ENCODE measurements at regions not wholly inside any gene's neighbourhood (a gene's known extent, or its start where the extent isn't known, plus 50 kb on each side); places are given as distances from the start of the nearest gene placed in this dataset.

DNA sequence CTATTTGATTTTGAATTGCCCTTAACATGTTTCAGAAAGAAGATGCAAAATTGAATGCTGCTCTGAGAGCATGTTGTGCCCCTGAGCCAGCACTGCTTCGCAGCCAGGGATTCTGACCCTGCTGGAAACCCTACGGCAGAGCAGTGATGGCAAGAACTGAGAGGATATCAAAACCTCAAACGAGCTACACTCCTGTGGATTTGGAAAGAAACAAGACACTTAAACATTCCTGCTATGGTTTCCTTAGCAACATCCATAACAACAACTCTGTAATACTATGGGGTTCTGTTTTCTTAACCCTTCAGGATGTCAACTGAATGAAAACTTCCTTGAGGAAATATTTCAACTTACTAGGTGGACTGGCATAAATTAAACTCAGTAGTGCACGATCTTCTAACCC is 649.1 kb downstream of the NYAP2 start:
- Histone ChIP-seq H3K4me3 (ENCODE audit: low read length) (no peak overlapping the region), H3K9ac (ENCODE audit: low read length) (no peak overlapping the region), H3K9me3 (ENCODE audit: control insufficient read depth, low read length) (no peaks in the 10 kb centered on the region), H3K36me3 (ENCODE audit: control insufficient read depth, insufficient read depth, low read length, severe bottlenecking) (no peaks in the 10 kb centered on the region), H3K4me1 (ENCODE audit: control insufficient read depth, insufficient read depth, low read length) (no peaks in the 10 kb centered on the region), H3K27me3 (replicated peaks; ENCODE audit: control insufficient read depth, insufficient read depth, low read length) (no peaks in the 10 kb centered on the region)
- DNase-seq (ENCODE audit: low read depth), result peak; percentile 79

DNA sequence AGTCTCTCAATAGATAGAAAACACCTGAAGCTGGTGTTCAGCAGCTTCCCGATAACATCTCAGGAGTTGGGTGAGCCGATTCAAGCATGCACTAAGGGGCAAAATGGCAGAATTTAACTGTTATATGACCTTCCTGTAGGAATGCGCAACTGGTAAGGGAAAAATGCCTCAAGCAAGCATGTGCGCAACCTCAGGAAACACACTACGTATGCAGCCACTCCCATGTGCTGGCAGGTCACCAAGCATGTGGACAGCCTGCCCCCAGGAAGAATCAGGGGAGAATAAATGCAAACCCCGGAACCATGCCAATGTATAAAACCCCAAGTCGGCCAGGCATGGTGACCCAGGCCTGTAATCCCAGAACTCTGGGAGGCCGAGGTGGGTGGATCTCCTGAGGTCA is 645.6 kb downstream of the NYAP2 start:
- Histone ChIP-seq H3K9ac (ENCODE audit: low read length) (no peak overlapping the region), H3K36me3 (ENCODE audit: control insufficient read depth, insufficient read depth, low read length, severe bottlenecking) (no peaks in the 10 kb centered on the region), H3K9me3 (ENCODE audit: control insufficient read depth, low read length) (no peaks in the 10 kb centered on the region), H3K4me3 (ENCODE audit: low read length) (no peak overlapping the region), H3K4me1 (ENCODE audit: control insufficient read depth, insufficient read depth, low read length) (peaks cover 4% of the 10 kb centered on the region), H3K27me3 (replicated peaks; ENCODE audit: control insufficient read depth, insufficient read depth, low read length) (no peaks in the 10 kb centered on the region)
- no peak for DNase-seq (ENCODE audit: low read depth)

DNA sequence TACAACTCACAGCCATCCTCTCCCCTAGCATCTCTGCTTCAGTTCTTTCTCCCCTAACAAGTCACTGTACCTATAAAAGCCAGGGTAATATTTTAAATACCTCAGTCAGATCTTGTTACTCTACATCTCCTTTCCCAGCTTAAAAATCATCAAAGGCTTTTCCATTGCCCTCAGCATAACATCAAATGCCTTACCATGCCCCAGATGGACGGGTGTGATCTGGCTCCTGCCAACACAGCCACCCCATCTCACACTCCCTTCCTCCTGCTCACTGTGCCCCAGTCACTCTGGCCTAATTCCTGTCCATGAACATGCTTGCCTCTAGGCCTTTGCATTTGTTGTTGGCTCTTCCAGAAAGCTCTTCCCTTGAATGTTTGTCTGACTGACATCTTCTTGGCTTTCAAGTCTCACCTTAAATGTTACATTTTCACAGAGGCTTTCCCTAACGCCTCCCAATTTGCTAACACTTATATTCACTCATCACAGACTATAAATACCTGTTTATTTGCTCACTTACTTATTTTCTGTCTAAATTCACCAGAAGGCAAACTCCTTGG is 640.9 kb downstream of the NYAP2 start:
- no peak overlapping the region for H3K4me3 ChIP-seq (ENCODE audit: low read length)
- no peak for DNase-seq (ENCODE audit: low read depth)
- no peaks in the 10 kb centered on the region for H3K9me3 ChIP-seq (ENCODE audit: control insufficient read depth, low read length)
- no peaks in the 10 kb centered on the region for H3K36me3 ChIP-seq (ENCODE audit: control insufficient read depth, insufficient read depth, low read length, severe bottlenecking)
- H3K9ac ChIP-seq (ENCODE audit: low read length), result no peak overlapping the region
- H3K4me1 ChIP-seq (ENCODE audit: control insufficient read depth, insufficient read depth, low read length), result peaks cover 4% of the 10 kb centered on the region
- no peaks in the 10 kb centered on the region for H3K27me3 ChIP-seq (replicated peaks; ENCODE audit: control insufficient read depth, insufficient read depth, low read length)

DNA sequence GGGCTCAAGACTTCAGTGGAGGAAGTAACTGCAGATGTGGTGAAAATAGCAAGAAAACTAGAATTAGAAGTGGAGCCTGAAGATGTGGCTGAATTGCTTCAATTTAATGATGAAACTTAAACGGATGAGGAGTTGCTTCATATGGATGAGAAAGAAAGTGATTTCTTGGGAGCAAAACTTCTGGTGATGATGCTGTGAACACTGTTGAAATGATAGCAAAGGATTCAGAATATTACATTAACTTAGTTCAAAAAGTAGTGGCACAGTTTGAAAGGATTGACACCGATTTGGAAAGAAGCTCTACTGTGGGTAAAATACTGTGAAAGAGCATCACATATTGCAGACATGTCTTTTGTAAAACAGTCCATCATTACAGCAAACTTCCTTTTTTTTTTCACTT is 638.0 kb downstream of the NYAP2 start:
- Histone ChIP-seq H3K36me3 (ENCODE audit: control insufficient read depth, insufficient read depth, low read length, severe bottlenecking) (no peaks in the 10 kb centered on the region), H3K9ac (ENCODE audit: low read length) (no peak overlapping the region)

DNA sequence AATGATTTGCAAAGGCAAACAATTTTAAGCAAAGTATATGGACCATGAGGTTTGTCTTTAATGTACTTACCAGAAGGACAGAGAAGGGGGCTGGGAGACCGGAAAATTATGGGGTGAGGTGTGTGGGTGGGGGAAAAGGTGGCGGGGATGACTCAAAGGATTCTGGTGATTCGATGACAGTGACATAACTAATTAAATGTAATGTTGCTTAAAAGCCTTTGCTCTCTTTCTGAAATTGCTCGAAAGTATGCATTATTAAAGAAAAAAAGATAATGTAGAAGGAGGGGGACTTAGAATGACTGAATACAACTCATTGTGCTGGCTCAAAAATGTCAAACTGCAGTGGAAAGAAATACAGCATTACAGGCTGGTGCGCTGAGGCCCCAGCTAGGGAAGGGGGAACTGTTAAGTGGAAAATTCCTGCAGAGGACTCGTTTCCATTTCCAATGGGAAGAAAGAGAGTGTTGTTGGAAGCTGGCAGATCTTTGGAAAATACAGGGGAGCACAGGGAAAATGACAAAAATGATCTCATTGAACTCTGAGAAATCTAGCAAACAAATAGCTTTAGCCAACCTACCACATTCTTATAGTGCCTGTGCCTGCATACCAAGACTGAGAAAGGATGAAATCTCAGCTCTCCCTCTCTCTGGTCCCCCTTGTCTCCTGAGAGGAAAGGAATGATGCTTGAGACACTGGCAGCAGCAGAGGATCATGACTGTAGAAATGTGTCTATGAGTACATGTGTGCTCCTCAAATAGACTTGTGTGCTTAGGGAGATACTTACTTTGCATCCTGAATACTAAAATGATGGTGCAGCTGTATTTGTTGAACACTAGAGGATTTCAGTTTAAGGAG is 632.4 kb downstream of the NYAP2 start:
- Histone ChIP-seq H3K4me1 (ENCODE audit: control insufficient read depth, insufficient read depth, low read length) (peaks cover 11% of the 10 kb centered on the region), H3K27me3 (replicated peaks; ENCODE audit: control insufficient read depth, insufficient read depth, low read length) (no peaks in the 10 kb centered on the region), H3K9me3 (ENCODE audit: control insufficient read depth, low read length) (no peaks in the 10 kb centered on the region), H3K9ac (ENCODE audit: low read length) (peak overlapping the region; percentile 59), H3K36me3 (ENCODE audit: control insufficient read depth, insufficient read depth, low read length, severe bottlenecking) (no peaks in the 10 kb centered on the region), H3K4me3 (ENCODE audit: low read length) (peak overlapping the region; percentile 80)
- DNase-seq (ENCODE audit: low read depth), result peak; percentile 65

More for the DNA sequence above, 638.0 kb downstream of the NYAP2 start:
- Histone ChIP-seq H3K4me3 (ENCODE audit: low read length) (no peak overlapping the region), H3K27me3 (replicated peaks; ENCODE audit: control insufficient read depth, insufficient read depth, low read length) (no peaks in the 10 kb centered on the region), H3K4me1 (ENCODE audit: control insufficient read depth, insufficient read depth, low read length) (peaks cover 4% of the 10 kb centered on the region), H3K9me3 (ENCODE audit: control insufficient read depth, low read length) (no peaks in the 10 kb centered on the region)
- no peak for DNase-seq (ENCODE audit: low read depth)

DNA sequence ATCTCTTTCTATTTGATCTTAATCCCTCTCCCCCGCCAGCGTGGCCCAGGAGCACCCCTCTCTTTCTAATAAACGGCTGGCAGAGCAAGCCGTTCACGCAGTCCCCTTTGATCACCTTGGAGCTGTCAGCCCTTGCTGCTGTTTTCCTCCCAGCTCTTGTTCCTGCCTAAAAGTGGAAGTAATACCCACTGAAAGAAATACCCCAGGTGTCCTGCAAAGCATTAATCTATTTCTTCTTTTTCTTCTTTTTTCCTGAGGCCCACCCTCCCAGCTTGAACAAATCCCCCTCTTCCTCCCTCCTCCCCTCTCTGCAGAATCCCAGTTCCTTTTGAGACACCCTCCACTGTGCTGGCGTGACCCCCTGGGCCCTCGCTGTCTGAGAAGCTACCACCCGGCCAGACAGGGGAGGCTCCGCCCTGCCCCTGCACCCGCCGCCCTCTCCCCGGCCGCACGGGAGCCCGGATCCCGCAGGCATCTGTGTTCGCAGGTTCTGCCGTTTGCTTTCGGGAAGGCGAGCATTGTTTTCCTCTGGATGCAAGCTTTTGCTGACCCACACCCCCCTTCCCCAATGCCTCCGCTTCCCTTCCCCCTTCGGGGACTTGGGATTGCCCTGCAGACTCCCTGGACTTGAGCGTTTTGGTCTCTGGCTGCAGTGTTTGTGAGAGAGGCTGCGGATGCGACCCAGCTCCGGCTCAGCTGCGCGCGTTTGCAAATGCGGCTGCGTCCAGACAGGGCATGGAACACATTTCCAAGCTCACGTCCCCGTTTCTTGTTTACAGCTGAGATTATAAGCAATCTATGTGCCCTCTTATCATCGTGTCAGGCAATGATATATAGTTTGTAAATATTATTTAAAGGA is 631.5 kb downstream of the NYAP2 start:
- Histone ChIP-seq H3K4me3 (ENCODE audit: low read length) (peak overlapping the region; percentile 80), H3K36me3 (ENCODE audit: control insufficient read depth, insufficient read depth, low read length, severe bottlenecking) (no peaks in the 10 kb centered on the region), H3K9me3 (ENCODE audit: control insufficient read depth, low read length) (no peaks in the 10 kb centered on the region), H3K4me1 (ENCODE audit: control insufficient read depth, insufficient read depth, low read length) (peaks cover 11% of the 10 kb centered on the region), H3K27me3 (replicated peaks; ENCODE audit: control insufficient read depth, insufficient read depth, low read length) (no peaks in the 10 kb centered on the region), H3K9ac (ENCODE audit: low read length) (peak overlapping the region; percentile 59)
- peak; percentile 73 for DNase-seq (ENCODE audit: low read depth)

DNA sequence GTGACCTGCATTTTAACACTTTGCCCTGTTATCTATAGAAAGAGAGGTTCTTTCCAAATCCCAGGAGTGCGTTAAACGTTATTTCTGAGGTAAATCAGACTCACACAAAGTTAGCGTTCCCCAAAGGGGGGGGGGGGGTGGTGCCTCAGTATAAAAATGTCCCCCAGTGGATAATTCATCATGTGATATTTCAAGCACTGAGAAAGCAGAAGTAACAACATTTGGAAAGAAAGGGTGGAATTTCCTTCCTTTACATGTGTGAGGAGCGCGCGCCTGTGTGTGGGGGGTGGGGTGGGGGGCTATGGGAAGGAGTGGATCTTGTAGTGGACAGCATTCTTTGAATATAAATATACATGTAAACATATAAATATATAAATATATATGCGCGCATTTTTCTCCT is 630.9 kb downstream of the NYAP2 start:
- Histone ChIP-seq H3K9ac (ENCODE audit: low read length) (no peak overlapping the region), H3K27me3 (replicated peaks; ENCODE audit: control insufficient read depth, insufficient read depth, low read length) (no peaks in the 10 kb centered on the region), H3K9me3 (ENCODE audit: control insufficient read depth, low read length) (no peaks in the 10 kb centered on the region), H3K36me3 (ENCODE audit: control insufficient read depth, insufficient read depth, low read length, severe bottlenecking) (no peaks in the 10 kb centered on the region), H3K4me1 (ENCODE audit: control insufficient read depth, insufficient read depth, low read length) (peaks cover 11% of the 10 kb centered on the region), H3K4me3 (ENCODE audit: low read length) (no peak overlapping the region)
- DNase-seq (ENCODE audit: low read depth), result no peak

DNA sequence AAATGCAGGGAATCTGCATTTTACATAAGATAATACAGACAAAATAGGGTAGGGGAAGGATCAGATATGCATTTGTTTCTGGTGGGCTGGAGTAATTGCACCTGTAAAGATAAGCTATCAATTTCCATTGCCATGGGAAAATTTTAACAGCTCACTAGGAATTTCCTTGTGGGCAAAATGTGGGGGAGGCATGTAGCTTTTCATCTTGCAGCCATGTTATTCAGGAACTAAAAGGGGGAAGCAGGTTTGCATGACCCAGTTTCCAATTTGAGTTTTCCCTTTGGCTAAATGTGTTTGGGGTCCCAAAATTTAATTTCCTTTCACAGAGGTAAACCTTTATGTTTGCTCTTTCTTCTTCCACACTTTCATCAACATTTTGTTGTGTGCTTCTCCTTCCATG is 624.4 kb downstream of the NYAP2 start:
- H3K4me3 ChIP-seq (ENCODE audit: low read length), result no peak overlapping the region
- no peaks in the 10 kb centered on the region for H3K9me3 ChIP-seq (ENCODE audit: control insufficient read depth, low read length)
- H3K4me1 ChIP-seq (ENCODE audit: control insufficient read depth, insufficient read depth, low read length), result no peaks in the 10 kb centered on the region
- no peak for DNase-seq (ENCODE audit: low read depth)
- no peaks in the 10 kb centered on the region for H3K36me3 ChIP-seq (ENCODE audit: control insufficient read depth, insufficient read depth, low read length, severe bottlenecking)
- H3K9ac ChIP-seq (ENCODE audit: low read length), result no peak overlapping the region
- H3K27me3 ChIP-seq (replicated peaks; ENCODE audit: control insufficient read depth, insufficient read depth, low read length), result no peaks in the 10 kb centered on the region

DNA sequence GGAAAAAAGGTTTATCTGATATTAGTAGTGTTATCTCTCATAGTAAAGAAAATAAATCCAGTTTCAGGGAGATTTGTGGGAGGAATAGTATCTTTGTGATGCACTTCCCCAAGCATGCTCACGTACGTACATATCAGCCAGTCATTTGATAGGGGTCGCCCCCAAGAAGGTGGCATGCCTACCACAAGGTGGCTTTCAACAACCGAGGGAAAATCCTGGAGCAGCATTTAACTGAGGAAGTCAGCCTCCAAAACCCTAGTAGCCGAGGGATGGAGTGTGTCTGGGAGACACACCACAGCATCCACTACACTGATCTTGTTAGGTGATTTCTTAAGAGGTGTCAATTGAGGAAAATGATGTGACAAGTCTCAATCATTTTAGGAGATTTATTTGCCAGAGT is 623.9 kb downstream of the NYAP2 start:
- DNase-seq (ENCODE audit: low read depth), result no peak
- no peaks in the 10 kb centered on the region for H3K27me3 ChIP-seq (replicated peaks; ENCODE audit: control insufficient read depth, insufficient read depth, low read length)
- no peak overlapping the region for H3K9ac ChIP-seq (ENCODE audit: low read length)
- no peaks in the 10 kb centered on the region for H3K36me3 ChIP-seq (ENCODE audit: control insufficient read depth, insufficient read depth, low read length, severe bottlenecking)
- H3K4me1 ChIP-seq (ENCODE audit: control insufficient read depth, insufficient read depth, low read length), result no peaks in the 10 kb centered on the region
- H3K4me3 ChIP-seq (ENCODE audit: low read length), result no peak overlapping the region
- H3K9me3 ChIP-seq (ENCODE audit: control insufficient read depth, low read length), result peaks cover under 1% of the 10 kb centered on the region

DNA sequence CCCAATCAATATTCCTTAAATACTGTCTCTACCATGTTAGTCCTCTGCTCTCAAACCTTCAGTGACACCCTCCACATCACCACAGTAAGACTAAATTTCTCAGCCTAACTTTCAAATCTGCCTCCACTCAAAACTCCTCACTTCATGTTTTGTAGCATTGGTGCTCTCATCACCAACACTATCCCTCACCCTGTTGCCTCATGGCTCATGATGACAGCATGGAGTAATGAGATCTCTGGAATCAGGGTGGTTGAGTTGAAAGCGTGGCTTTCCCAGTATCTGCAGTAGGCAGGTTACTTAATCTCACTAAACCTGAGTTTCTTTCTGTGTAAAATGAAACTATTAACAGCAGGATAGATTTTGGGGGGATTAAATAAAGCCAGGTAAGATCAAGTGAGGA is 621.4 kb downstream of the NYAP2 start:
- Histone ChIP-seq H3K27me3 (replicated peaks; ENCODE audit: control insufficient read depth, insufficient read depth, low read length) (no peaks in the 10 kb centered on the region), H3K4me1 (ENCODE audit: control insufficient read depth, insufficient read depth, low read length) (no peaks in the 10 kb centered on the region), H3K9ac (ENCODE audit: low read length) (no peak overlapping the region), H3K9me3 (ENCODE audit: control insufficient read depth, low read length) (peaks cover 4% of the 10 kb centered on the region), H3K36me3 (ENCODE audit: control insufficient read depth, insufficient read depth, low read length, severe bottlenecking) (no peaks in the 10 kb centered on the region), H3K4me3 (ENCODE audit: low read length) (no peak overlapping the region)
- no peak for DNase-seq (ENCODE audit: low read depth)

DNA sequence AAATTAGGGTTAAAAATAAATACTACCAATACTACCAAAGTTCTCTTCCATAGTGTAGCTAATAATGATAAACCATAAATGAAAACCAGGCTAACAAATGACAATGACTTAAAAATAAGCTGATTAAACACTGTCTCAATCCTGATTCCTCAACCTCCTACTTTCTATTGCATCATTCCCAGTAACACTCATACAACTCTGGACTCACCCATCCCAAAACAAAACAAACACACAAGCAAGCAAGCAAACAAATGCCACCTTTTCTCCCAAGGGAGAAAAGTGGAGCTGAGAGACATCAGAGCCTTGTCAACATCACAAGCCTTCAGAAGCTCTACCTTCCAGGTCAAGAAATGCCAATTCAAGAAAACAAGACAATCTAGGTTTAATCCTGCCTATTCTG is 620.7 kb downstream of the NYAP2 start:
- Histone ChIP-seq H3K36me3 (ENCODE audit: control insufficient read depth, insufficient read depth, low read length, severe bottlenecking) (no peaks in the 10 kb centered on the region), H3K27me3 (replicated peaks; ENCODE audit: control insufficient read depth, insufficient read depth, low read length) (no peaks in the 10 kb centered on the region), H3K9ac (ENCODE audit: low read length) (no peak overlapping the region), H3K9me3 (ENCODE audit: control insufficient read depth, low read length) (peaks cover 4% of the 10 kb centered on the region), H3K4me3 (ENCODE audit: low read length) (no peak overlapping the region), H3K4me1 (ENCODE audit: control insufficient read depth, insufficient read depth, low read length) (no peaks in the 10 kb centered on the region)
- DNase-seq (ENCODE audit: low read depth), result no peak
